Left colon (tissue), 2 donors: ENCODE measurements at regions not wholly inside any gene's neighbourhood (a gene's known extent, or its start where the extent isn't known, plus 50 kb on each side); places are given as distances from the start of the nearest gene placed in this dataset.
"Not testable (repeated sequence)": the region's sequence is repeated elsewhere in the genome, so short reads cannot be mapped to it uniquely, and the experiment has no call there.

Source experiments
- ATAC-seq: fragments of 200-7000 bp; cut with Tn5 transposase; one replicate; pipeline ENCODE4 v1.9.1; 2020; ENCODE audit warnings: mild to moderate bottlenecking, moderate library complexity
- DNase-seq, 2 donors: peaks; one replicate each; pipeline ENCODE4 v3.0.0-alpha.2; 2020
- intact Hi-C, 2 donors: fragments of 100-400 bp; cut with DNase I in 1 of 2; cut with micrococcal nuclease in 1 of 2; formaldehyde crosslinking; loops; one replicate each; pipeline versions ENCODE4 v1.11.2 to v1.14.0; 2022; cut with DNase I, micrococcal nuclease
- donor health status: DM: no; HTN: no; CAD: no.
- donor health status: DM: yes; HTN: yes; CAD: no.

DNA sequence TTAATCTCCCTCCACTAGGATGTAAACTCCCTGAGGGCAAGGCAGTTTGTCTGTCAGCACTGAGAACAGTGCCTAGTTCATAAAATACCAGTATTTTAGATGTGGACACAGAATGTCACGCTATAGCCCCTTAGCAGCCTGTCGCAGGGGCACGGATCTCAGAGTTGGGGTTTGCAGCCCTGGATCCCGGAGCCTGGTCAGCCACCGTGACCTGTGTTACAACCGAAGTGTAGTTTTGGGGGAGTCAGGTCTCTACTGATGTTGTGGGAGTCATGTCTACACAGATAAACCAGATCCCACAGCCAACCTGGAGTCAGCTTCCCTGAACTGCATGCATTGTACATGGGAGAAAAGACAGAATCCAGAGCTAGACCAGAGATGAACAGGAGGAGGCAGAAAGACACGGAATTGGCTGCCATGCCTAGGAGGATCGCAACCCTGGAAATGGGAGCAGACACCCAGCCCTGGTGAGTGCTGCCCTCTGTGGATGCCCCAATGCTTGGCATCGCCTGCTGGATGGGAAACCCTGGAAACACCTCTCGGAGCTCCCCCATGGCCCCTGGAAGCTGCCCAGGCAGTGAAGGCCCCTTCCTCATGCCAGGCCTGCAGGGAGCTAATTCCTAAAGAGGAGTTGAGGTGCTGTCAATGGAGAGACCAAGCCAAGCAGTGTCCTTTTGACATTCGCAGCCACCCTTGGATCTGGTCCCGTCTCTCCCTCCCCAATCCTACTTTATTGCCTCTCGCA lies 851.3 kb downstream of the TBC1D22A start:
- intact Hi-C loops: no loop called here
- ATAC-seq (no peak), DNase-seq (no peak)

DNA sequence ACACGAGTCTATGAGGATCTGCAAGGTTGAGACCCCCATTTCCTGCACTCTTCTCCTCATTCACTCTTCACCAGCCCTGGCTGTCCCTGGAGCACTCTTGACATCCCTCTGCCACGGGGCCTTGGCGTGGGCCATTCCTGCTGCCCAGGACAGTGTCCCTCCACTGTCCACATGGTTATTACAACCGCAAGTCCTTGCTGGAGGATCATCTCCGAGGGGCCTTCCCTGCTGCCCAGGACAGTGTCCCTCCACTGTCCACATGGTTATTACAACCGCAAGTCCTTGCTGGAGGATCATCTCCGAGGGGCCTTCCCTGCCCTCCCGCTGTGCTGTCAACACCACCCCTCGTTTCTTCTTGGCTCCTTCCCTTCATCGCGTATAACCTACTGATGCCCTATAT lies 850.7 kb downstream of the TBC1D22A start:
- intact Hi-C loops, DNase-seq, ATAC-seq: not testable (repeated sequence)

DNA sequence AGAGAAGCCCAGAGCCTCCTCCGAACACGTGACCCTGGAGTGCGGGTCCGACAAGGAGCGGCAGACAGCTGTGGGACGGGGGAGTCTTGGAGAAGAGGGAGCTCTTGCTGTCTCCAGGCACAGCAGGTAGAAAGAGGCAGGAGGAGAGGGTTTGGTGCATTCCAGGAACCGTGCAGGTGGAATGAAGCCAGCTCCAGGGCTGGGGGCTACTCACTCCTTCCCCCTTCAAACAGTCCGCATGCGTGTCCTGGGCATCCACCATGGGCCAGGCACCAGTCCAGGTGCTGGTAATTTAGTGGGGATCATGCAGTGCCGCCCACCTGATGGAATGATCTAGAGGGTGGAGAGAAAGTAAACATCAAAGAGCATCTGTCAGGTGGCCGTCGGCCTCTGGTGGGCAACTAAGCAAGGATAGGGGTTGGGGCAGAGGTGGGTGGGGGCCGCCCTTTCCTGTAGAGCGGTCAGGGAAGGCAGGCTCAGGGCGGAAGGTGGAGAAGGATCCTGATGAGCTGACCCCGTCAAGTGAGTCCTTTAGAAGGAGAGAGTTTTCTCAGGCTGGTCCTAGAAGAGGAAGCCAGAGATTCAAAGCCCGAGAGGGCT lies 850.0 kb downstream of the TBC1D22A start:
- ATAC-seq (no peak), DNase-seq (no peak)
- intact Hi-C loops: no loop called here

DNA sequence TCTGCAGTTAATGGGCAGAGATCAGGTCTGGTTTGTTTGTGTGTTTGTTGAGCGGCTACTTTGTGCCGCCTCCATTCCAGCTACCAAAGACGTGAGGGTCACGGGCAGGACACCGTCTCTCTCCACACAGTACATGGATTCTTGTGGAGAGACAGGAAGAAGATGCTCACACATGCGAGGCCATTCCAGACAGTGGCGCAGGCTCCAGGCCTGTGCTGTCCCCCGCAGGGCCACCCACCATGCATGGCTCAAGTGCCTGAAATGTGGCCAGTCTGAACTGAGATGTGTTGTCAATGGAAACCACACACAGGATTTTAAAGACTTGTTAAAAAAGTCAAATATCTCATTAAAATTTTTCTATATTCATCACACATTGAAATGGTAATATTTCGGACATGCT lies 848.3 kb downstream of the TBC1D22A start:
- DNase-seq (no peak), ATAC-seq (no peak)
- intact Hi-C loops: no loop called here

DNA sequence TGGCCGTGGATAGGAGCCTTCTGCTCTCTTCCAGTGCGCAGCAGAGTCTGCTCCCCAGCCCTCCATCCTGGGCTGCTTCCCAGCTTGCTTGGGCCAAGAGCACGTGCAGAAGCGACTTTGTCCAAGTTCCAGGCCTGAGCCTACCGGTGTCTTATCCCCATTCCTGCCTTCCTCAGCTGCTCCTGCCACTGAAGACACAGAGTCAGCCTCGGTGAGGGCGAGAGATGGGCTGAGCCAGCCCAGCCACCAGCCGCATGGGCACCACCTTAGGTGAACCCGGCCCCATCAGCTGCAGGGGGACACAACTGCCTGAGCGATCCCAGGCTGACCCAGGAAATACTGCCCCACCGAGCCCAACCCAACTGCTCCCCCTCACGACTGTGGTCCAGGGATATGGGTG lies 847.8 kb downstream of the TBC1D22A start:
- ATAC-seq (no peak), DNase-seq (no peak)
- intact Hi-C loops: no loop called here

DNA sequence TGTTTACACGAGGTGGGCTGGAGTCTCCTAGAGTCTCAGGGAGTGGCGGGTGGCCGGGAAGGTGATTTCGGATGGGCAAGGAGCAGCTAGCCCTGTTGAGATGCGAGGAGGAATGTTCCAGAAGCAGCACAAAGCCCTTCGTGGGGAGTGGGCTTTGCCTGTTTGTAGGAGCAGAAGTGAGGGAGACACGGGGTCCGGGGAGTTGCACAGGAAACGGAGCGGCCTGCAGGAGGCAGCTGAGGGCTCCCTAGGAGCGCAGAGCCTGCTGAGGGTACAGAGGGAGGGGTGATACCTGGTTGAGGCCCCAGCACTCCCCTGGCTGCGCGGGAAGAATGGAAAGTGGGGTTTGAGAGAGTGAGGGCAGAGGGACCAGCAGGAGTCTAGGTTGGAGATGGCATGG lies 847.2 kb downstream of the TBC1D22A start:
- intact Hi-C loops: no loop called here
- no peak for DNase-seq
- no peak for ATAC-seq

DNA sequence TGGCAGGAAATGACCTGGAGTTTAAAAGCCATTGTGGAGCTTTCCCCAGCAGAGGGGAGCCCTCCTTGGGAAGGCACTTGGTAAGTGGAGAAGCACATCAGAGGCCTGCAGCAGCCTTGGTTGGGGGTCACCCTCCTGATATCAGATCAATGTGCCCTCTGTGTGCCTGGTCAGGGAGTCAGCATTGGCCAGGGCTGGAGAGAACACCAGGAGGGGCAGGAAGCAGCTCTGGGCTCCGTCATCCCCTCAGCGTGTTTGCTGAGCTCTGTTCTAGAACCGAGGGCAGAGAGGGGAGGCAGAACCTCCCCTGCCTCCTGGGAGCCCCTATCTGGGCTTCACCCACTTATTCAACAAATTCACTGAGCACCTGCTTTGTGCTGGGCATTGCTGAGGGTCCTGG lies 846.0 kb downstream of the TBC1D22A start:
- intact Hi-C loops: no loop called here
- ATAC-seq (no peak), DNase-seq (no peak)

DNA sequence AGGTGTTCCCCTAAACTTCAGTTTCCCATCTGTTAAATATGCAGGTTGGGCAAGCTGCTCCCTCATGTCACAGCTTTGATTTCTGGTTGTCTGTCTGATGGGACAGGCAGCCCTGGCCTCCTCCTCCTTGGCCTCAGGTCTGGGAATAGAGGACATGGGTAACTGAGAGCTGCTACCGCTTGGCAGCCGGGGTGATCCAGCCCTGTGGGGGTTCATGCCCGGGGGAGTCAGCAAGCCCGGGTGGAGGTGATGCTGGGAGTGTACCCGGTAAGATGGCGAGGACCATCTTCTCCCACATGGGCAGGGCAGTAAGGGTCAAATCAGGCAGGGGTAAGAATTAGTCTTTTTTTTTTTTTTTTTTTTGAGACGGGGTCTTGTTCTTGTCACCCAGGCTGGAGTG lies 845.0 kb downstream of the TBC1D22A start:
- intact Hi-C loops: no loop called here
- ATAC-seq (no peak), DNase-seq (no peak)

DNA sequence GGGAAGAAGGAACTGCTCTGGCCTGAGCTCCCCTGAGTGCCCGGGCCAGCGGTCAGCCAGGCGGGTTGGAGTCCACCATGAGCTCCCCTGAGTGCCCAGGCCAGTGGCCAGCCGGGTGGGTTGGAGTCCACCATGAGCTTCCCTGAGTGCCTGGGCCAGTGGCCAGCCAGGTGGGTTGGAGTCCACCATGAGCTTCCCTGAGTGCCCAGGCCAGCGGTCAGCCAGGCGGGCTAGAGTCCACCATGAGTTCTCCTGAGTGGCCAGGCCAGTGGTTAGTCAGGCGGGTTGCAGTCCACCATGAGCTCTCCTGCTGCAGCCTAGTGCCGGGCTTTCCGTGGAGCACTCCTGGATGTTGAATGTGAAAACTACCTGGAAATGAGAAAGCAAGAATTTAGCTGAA lies 844.0 kb downstream of the TBC1D22A start:
- ATAC-seq (no peak), DNase-seq (peak in 1 of 2 donors; percentile 13)
- intact Hi-C loops: no loop called here

DNA sequence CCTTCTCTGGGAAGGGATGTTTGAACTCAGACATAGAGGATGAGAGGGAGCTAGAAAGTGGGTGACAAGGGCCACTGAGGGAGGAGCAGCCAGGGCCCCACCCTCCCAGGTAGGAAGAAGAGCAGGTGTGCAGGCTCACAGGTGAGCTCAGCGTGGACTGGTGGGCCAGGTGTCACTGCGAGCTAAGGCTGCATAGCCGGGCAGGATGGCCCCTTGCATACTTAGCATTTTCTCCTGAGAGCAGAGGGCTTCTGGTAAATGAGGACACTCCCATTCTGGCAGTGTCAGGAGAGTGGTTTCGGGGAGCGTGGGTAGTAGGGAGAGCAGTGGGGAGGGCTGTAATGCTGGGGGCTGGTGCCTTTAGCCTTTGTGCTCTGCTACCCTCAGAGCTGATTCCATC lies 843.4 kb downstream of the TBC1D22A start:
- ATAC-seq (no peak), DNase-seq (no peak)
- intact Hi-C loops: no loop called here

DNA sequence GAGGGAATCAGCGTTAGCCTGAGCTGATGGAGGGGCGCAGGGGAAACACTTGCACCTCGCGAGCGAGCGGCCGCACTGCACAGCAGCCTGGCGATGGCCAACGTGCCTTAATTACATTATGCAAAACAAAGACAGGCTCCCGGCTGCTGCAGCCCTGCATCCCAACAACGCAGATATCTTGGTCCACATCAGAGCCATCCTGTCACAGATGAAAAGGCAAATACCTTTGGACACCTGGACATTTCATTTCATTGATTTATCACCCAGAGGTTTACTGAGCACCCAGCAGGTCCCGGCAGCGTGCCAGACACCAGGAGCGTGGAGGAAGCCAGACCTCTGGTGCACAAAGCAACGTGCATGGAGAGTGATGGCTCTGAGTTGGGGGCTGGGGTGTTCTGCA lies 843.0 kb downstream of the TBC1D22A start:
- no peak for DNase-seq
- no peak for ATAC-seq
- intact Hi-C loops: no loop called here

DNA sequence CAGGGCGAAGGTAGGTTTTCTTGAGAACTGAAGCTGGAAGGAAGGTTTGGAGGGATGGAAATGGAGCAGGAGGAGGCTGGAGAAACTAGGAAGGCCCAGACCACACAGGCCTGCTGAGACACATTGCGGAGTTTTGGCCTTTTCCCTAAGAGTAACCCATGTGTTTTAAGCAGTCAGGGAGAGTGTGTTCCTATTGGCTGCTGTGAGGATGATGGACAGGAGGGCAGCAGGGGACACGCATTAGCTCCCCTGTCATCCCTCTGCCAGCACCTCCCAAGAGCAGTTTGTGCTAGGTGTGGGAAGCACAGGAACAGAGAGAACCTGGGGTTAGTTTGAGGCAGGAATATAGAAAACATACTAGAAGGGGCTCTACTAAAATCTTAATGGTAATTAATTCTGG lies 842.1 kb downstream of the TBC1D22A start:
- ATAC-seq (no peak), DNase-seq (no peak)
- intact Hi-C loops: no loop called here

DNA sequence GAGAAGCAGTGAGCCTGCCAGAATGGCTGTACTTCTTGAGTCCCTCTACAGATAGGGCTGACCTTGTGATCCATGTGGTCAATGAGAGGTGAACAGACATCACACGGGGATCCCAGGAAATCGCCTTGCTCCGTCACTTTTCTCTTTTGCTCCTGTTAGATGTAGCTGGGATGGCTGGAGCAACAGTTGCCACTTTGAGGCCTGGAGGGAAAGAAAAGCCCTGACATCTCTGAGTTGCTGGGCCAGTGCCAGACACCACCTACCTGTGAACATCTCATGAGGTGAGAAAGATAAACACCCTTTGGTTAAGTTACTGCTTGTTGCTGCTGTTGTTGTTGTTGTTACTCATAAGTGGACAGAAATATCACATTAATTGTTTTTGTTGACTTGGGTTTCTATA lies 840.3 kb downstream of the TBC1D22A start:
- ATAC-seq: no peak

DNA sequence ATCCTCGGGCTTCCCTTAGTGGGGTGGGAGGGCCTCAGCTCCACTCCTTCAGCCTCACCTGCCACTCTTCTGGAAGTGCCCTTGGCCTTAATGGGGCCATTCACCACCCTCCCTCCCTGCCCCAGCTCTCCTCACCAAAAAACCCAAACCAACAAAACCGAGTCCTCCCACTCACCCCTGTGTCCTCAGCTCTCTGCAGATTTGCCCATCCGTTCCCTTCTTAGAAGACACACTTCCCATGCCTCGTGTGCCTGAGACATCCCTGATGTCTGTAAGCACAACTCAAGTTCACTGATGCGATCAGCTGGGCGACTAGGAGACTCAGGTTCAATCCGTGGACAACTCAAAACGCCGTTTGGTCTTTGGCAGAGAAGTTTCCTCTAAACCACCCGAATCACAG lies 839.2 kb downstream of the TBC1D22A start:
- intact Hi-C loops: no loop called here

More for the DNA sequence above, 840.3 kb downstream of the TBC1D22A start:
- DNase-seq: peak in 1 of 2 donors; percentile 4
- intact Hi-C loops: no loop called here

DNA sequence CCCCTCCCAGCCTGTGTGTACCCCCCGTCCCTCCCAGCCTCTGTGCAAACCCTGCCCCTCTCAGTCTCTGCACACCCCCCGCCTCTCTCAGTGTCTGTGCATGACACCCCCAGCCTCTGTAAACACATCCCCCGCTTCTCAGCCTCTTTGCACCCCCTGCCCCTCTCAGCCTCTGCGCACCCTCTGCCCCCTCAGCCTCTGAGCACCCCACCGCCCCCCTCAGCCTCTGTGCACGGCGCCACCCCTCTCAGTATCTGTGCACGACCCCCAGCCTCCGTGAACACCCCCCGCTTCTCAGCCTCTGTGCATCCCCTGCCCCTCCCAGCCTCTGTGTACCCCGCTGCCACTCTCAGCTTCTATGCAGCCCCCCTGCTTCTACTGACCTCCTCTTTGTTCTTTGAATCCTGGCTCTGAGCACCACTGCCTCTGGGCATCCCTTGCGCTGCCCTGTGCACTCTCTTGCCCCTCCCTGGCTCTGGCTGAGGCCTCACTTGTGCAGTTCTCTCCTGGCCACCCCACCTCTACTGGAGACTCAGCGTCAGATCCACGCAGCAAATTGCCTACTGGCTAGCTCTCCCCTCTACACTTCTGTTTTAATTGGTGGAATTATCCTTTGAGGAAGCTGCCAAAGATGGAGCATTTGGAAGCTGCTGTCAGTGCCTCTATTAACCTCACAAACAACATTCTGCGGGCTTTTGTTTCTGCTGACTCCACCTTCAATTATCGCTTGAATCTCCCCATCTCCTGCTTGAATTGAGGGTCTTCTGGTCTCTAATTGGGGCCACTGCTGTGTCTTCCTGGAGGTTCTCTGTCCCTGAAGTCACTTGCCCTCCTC lies 838.6 kb downstream of the TBC1D22A start:
- no peak for ATAC-seq
- intact Hi-C loops: no loop called here
- no peak for DNase-seq

More for the DNA sequence above, 839.2 kb downstream of the TBC1D22A start:
- ATAC-seq (no peak), DNase-seq (no peak)

DNA sequence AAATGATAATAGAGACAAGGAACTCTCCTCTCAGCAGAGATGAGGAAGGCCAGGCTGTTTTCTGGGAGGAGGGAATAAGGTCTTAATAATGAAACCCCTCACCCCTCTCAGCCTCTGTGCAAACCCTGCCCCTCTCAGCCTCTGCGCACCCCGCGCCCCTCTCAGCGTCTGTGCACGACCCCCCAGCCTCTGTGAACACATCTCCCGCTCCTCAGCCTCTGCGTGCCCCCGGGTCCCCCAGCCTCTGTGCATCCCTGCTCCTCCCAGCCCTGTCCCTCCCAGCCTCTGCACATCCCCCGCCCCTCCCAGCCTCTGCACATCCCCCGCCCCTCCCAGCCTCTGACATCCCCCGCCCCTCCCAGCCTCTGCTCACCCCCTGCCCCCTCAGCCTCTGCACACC lies 837.8 kb downstream of the TBC1D22A start:
- no peak for ATAC-seq
- no peak for DNase-seq
- intact Hi-C loops: no loop called here

DNA sequence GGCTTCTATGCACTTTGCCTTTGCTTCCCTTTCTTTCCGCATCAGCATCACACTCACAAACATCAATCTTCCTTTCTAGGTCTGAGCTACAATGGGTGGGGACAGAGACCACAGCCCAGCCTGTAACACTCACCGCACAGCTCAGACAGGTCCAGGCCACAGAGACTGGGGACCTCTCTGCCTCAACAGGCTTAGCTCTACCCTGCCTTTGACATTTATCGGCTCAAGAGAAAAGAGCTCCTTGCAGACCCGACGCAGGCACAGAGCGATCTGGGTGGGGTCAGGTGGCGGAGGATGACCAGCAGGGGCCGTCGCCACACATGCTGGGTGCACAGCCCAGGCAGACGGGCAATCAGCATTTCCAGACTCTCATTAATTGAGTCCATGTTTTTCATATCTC lies 837.3 kb downstream of the TBC1D22A start:
- DNase-seq (no peak), ATAC-seq (no peak)
- intact Hi-C loops: no loop called here

DNA sequence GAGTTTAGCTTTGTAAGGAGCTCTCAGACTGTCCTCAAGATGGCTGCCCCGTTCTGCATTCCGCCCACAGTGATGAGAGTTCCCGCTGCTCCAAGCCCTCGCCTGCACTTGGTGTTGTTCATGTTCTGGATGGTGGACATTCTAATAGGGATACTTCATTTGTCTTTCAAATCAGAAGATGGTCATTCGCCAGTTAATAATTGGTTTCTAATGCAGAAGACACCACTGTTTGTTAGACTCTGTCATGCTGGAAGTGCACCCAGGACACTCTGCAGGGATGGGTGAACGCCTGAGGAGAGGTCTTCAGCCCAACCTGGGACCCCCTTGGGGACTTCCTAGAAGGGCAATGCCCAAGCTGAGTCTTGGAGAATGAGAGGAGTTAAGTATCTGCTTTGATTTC lies 836.4 kb downstream of the TBC1D22A start:
- DNase-seq: no peak
- ATAC-seq: no peak
- intact Hi-C loops: no loop called here

DNA sequence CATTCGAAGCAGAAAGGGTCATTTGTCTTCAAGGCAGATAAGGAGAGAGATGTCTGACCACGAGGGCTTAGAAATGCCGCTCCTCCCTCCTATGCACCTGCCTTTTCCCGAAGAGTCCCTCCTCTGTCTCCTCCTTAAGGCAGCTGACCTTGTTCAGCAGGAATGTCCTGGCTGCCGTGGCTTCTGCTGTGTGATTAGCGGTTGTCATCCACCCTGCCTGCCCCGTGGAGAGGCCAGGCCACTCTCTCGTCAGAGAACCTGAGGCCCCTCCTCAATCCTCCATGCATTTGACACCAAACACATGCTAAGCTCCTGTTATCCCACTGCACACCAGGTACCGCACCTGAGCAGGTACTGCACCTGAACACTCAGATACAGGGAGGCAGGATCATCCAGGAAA lies 834.6 kb downstream of the TBC1D22A start:
- DNase-seq (no peak), ATAC-seq (no peak)
- intact Hi-C loops: no loop called here

DNA sequence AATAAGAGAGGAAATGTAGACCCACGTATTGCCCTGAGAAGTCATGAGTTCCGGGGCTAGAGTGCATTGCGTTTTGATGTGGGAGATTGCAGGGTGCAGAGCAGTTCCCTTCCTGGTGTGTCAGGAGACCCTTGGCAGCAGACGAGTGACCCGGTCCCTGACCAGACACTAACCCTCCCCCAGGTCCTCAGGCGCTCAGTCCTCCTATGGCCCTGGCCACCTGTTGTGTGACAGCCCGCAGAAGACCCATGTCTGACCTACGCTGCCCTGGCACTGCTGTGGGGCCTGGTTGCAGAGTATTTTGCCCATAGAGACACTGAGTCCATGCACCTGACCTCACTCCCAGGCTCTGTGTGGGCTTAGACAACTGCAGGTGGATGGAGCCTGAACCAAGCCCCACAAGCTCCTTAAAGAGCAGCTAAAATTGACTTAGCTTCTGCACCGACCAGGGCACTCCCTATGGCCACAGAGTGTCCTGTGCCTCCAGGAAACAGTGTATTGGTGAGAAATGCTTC lies 833.8 kb downstream of the TBC1D22A start:
- intact Hi-C loops: no loop called here
- DNase-seq: no peak
- no peak for ATAC-seq
